PC-3 (cell line): ENCODE measurements at regions not wholly inside any gene's neighbourhood (a gene's known extent, or its start where the extent isn't known, plus 50 kb on each side); places are given as distances from the start of the nearest gene placed in this dataset.

Experiments
- ATAC-seq: fragments of 200-7000 bp; cut with Tn5 transposase; 2 replicates; pipeline ENCODE4 v1.9.1; 2020; ENCODE audit warnings: mild to moderate bottlenecking, moderate library complexity
- BruUV-seq: library from RNA; stranded (reverse); fragments of 400-500 nt; replicated peaks from 2 replicates; lab custom pipeline; 2021; lab: Mats Ljungman, UMichigan
- CTCF ChIA-PET: fragments of 300-600 bp; sonication (Branson Sonifier 250); formaldehyde crosslinking; loops from one replicate; lab custom pipeline; 2022; ENCODE audit warnings: antibody characterized with exemption; lab: Charles Lee
- POLR2A ChIA-PET: fragments of 300-600 bp; sonication (Branson Sonifier 250); formaldehyde crosslinking; loops from one replicate; lab custom pipeline; 2022; ENCODE audit warnings: antibody characterized with exemption; ENCODE audit not compliant: unreplicated experiment; lab: Charles Lee
- DNase-seq: peaks from one replicate; pipeline ENCODE4 v3.0.0-alpha.2; 2015
- H2AFZ ChIP-seq: fragments of 300-600 bp; sonication (generic); 2 replicates; pipeline ENCODE4 v1.6.0; 2016; ENCODE audit warnings: antibody characterized with exemption, low read length
- H3F3A ChIP-seq: fragments of 300-600 bp; sonication (generic); one replicate; pipeline ENCODE4 v1.6.0; 2017; ENCODE audit warnings: antibody characterized with exemption, low read length, control low read depth, mild to moderate bottlenecking; ENCODE audit not compliant: unreplicated experiment
- H3K27ac ChIP-seq: fragments of 300-600 bp; sonication (generic); 2 replicates; pipeline ENCODE4 v1.5.1; 2016; ENCODE audit warnings: mild to moderate bottlenecking, low read length
- H3K27me3 ChIP-seq: fragments of 300-600 bp; sonication (generic); 2 replicates; pipeline ENCODE4 v1.6.1; 2016; ENCODE audit warnings: low read length, mixed read lengths
- H3K36me3 ChIP-seq: fragments of 300-600 bp; sonication (generic); 2 replicates; pipeline ENCODE4 v1.6.1; 2016; ENCODE audit warnings: low read depth, mixed run types, low read length, mixed read lengths
- H3K4me1 ChIP-seq: fragments of 300-600 bp; sonication (generic); 2 replicates; pipeline ENCODE4 v1.5.1; 2016; ENCODE audit warnings: low read length; ENCODE audit not compliant: insufficient read depth
- H3K4me2 ChIP-seq: fragments of 300-600 bp; sonication (generic); 2 replicates; pipeline ENCODE4 v1.6.0; 2016; ENCODE audit warnings: low read length
- H3K4me3 ChIP-seq: fragments of 300-600 bp; sonication (generic); 2 replicates; pipeline ENCODE4 v1.5.1; 2016; ENCODE audit warnings: mild to moderate bottlenecking, low read length, mixed read lengths
- H3K79me2 ChIP-seq: fragments of 300-600 bp; sonication (generic); 2 replicates; pipeline ENCODE4 v1.6.1; 2017; ENCODE audit warnings: low read length, mixed read lengths
- H3K9ac ChIP-seq: fragments of 300-600 bp; sonication (generic); 2 replicates; pipeline ENCODE4 v1.6.0; 2016; ENCODE audit warnings: mild to moderate bottlenecking, low read length
- H3K9me2 ChIP-seq: fragments of 300-600 bp; sonication (generic); replicated peaks from 2 replicates; pipeline ENCODE4 v1.6.1; 2016; ENCODE audit warnings: mixed run types, low read length, mixed read lengths
- H3K9me3 ChIP-seq: fragments of 300-600 bp; sonication (generic); 2 replicates; pipeline ENCODE4 v1.6.1; 2016; ENCODE audit warnings: low read length, mixed read lengths
- H4K20me1 ChIP-seq: fragments of 300-600 bp; sonication (generic); 2 replicates; pipeline ENCODE4 v1.6.1; 2016; ENCODE audit warnings: low read length, mixed read lengths
- CTCF ChIP-seq: fragments of 300-600 bp; sonication (generic); conservative IDR thresholded peaks from 2 replicates; pipeline ENCODE4 v1.5.1; 2017; ENCODE audit warnings: antibody characterized with exemption, low read depth, mild to moderate bottlenecking, low read length
- EZH2 ChIP-seq: fragments of 300-600 bp; sonication (generic); IDR thresholded peaks from one replicate; pipeline ENCODE4 v1.6.1; 2017; ENCODE audit warnings: antibody characterized with exemption, mild to moderate bottlenecking, low read length; ENCODE audit not compliant: unreplicated experiment
- EZH2phosphoT487 ChIP-seq: fragments of 300-600 bp; sonication (generic); IDR thresholded peaks from 2 replicates; pipeline ENCODE4 v1.6.1; 2018; ENCODE audit warnings: mild to moderate bottlenecking, antibody characterized with exemption, low read length, borderline replicate concordance
- intact Hi-C: fragments of 100-400 bp; cut with micrococcal nuclease; formaldehyde crosslinking; loops from 2 replicates; pipeline ENCODE4 v1.9.0; 2023

- H3K4me2 ChIP-seq = no peak overlapping the region
- no peaks in the 10 kb centered on the region for H3K4me1 ChIP-seq
- H3K27ac ChIP-seq = no peak overlapping the region
- H3K9me3 ChIP-seq = no peaks in the 10 kb centered on the region; the same call in 1 of the 2 replicates
- no peaks in the 10 kb centered on the region for H3K9me2 ChIP-seq
- BruUV-seq = no TSS peak
- no peak for ATAC-seq
- no peak overlapping the region for H3K4me3 ChIP-seq
- H3K27me3 ChIP-seq = peaks cover 7% of the 10 kb centered on the region; the same call in 1 of the 2 replicates
- no peaks in the 10 kb centered on the region for H3F3A ChIP-seq
- DNase-seq = no peak
- TF ChIP-seq EZH2 (no peak), CTCF (no peak), EZH2phosphoT487 (no peak)
- H3K79me2 ChIP-seq = no peaks in the 10 kb centered on the region
- H4K20me1 ChIP-seq = no peaks in the 10 kb centered on the region
- H3K9ac ChIP-seq = no peak overlapping the region
- intact Hi-C loops = no loop called here
- no peak overlapping the region for H2AFZ ChIP-seq
- ChIA-PET CTCF (no interaction called here), POLR2A (no interaction called here)
- no peaks in the 10 kb centered on the region for H3K36me3 ChIP-seq
These were observed 74.4 kb downstream of the ZIC1 start for GRCh38 chr3:147483578-147483977.

GRCh38 chr3:147493065-147493464 is 83.9 kb downstream of the ZIC1 start:
- POLR2A ChIA-PET = no interaction called here

More at GRCh38 chr3:147493065-147493464, 83.9 kb downstream of the ZIC1 start:
- CTCF ChIA-PET = no interaction called here
- no peaks in the 10 kb centered on the region for H3K9me2 ChIP-seq
- no peak for TF ChIP-seq CTCF
- no peak for TF ChIP-seq EZH2
- TF ChIP-seq EZH2phosphoT487 = no peak
- H2AFZ ChIP-seq = no peak overlapping the region
- H3K4me2 ChIP-seq = no peak overlapping the region
- intact Hi-C loops = no loop called here
- peaks cover 41% of the 10 kb centered on the region for H3K27me3 ChIP-seq
- no peak overlapping the region for H3K4me3 ChIP-seq
- H3K36me3 ChIP-seq = no peaks in the 10 kb centered on the region
- no peak for DNase-seq
- H3K79me2 ChIP-seq = no peaks in the 10 kb centered on the region
- H3K9me3 ChIP-seq = no peaks in the 10 kb centered on the region
- no peaks in the 10 kb centered on the region for H3F3A ChIP-seq
- no peaks in the 10 kb centered on the region for H3K4me1 ChIP-seq
- H4K20me1 ChIP-seq = no peaks in the 10 kb centered on the region
- H3K9ac ChIP-seq = no peak overlapping the region
- no peak for ATAC-seq
- BruUV-seq = no TSS peak
- H3K27ac ChIP-seq = no peak overlapping the region
